ENCODE measurements at regions not wholly inside any gene's neighbourhood (a gene's known extent, or its start where the extent isn't known, plus 50 kb on each side); places are given as distances from the start of the nearest gene placed in this dataset.

DNA sequence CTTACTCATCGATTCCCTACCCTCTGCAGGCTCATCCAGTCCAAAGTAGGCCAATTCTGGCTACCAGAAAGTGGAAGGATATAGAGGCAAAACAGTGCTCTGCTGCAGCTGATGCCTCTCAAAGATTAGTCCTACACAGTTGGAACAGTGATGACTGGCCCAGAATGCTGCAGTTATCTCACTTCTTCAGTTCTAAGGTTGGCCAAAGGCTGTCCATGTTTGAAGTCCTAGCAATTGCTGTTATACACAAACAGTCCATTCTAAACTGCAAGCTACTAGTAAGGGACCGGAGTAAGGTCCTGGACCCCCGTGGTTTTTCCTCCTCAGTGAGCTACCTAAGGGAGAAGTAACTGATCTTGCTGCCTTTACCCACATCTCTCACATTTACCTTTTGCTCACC, 129.1 kb upstream of the NRIP1 start:
- WGBS, result 97% methylated on average over 3 of the region's 3 CpGs
- Histone ChIP-seq H3K27me3 (replicated peaks; ENCODE audit: insufficient read depth) (no peaks in the 10 kb centered on the region), H3K9me3 (no peaks in the 10 kb centered on the region), H3K27ac (no peak overlapping the region), H3K4me3 (no peak overlapping the region), H3K4me1 (replicated peaks) (no peaks in the 10 kb centered on the region), H3K36me3 (no peaks in the 10 kb centered on the region)
- no peak for DNase-seq (ENCODE audit: low spot score)
- TF ChIP-seq, protein P1, sequence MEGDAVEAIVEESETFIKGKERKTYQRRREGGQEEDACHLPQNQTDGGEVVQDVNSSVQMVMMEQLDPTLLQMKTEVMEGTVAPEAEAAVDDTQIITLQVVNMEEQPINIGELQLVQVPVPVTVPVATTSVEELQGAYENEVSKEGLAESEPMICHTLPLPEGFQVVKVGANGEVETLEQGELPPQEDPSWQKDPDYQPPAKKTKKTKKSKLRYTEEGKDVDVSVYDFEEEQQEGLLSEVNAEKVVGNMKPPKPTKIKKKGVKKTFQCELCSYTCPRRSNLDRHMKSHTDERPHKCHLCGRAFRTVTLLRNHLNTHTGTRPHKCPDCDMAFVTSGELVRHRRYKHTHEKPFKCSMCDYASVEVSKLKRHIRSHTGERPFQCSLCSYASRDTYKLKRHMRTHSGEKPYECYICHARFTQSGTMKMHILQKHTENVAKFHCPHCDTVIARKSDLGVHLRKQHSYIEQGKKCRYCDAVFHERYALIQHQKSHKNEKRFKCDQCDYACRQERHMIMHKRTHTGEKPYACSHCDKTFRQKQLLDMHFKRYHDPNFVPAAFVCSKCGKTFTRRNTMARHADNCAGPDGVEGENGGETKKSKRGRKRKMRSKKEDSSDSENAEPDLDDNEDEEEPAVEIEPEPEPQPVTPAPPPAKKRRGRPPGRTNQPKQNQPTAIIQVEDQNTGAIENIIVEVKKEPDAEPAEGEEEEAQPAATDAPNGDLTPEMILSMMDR (IDR thresholded peaks at IDR 0.05), result no peak
- TF ChIP-seq POLR2AphosphoS5 (IDR thresholded peaks at IDR 0.05), result no peak
- TF ChIP-seq POLR2A (IDR thresholded peaks at IDR 0.05), result no peak
- intact Hi-C loops (cut with DNase I), result no loop called here

DNA sequence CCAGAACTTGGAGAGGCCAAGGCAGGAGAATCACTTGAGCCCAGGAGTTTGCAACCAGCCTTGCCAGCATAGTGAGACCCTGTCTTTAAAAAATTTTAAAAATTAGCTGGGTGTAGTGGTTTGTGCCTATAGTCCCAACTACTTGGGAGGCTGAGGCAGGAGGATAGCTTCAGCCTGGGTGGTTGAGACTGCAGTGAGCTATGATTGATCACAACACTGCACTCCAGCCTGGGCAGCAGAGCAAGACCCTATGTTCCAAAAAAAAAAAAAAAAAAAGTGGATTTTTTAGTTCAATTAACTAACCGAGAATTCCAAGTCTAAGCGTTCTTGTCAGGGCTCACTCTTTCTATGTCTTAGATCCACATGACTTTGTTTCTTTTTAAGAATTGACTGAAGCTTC, 130.3 kb upstream of the NRIP1 start:
- intact Hi-C loops (cut with DNase I), result no loop called here
- DNase-seq (ENCODE audit: low spot score), result no peak
- H3K27ac ChIP-seq, result no peak overlapping the region
- WGBS, result 71% methylated on average over 2 of the region's 2 CpGs
- no peak overlapping the region for H3K4me3 ChIP-seq
- H3K9me3 ChIP-seq, result no peaks in the 10 kb centered on the region
- no peaks in the 10 kb centered on the region for H3K27me3 ChIP-seq (replicated peaks; ENCODE audit: insufficient read depth)
- TF ChIP-seq, protein P1 (IDR thresholded peaks at IDR 0.05), result no peak
- TF ChIP-seq POLR2AphosphoS5 (IDR thresholded peaks at IDR 0.05) (no peak), POLR2A (IDR thresholded peaks at IDR 0.05) (no peak)
- no peaks in the 10 kb centered on the region for H3K36me3 ChIP-seq
- no peaks in the 10 kb centered on the region for H3K4me1 ChIP-seq (replicated peaks)

DNA sequence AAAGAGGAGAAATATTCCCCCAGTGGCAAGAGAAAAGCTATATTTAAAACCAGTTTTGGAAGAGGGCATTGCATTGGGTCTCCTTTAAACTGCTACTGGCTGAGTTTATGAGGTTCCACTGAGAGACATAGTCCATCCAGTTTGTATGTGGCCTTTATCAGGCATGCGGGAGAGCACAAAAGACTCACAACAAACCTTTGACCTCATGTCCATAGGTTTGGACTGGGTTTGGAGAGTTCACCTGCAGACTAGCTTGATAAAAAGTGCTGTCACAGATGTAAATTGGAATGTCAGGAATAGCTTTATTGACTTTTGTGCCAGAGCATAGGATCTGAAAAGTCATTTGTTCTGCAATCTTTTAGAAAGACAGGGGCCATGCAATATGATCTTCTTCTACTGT, 131.0 kb upstream of the NRIP1 start:
- intact Hi-C loops (cut with DNase I), result no loop called here

DNA sequence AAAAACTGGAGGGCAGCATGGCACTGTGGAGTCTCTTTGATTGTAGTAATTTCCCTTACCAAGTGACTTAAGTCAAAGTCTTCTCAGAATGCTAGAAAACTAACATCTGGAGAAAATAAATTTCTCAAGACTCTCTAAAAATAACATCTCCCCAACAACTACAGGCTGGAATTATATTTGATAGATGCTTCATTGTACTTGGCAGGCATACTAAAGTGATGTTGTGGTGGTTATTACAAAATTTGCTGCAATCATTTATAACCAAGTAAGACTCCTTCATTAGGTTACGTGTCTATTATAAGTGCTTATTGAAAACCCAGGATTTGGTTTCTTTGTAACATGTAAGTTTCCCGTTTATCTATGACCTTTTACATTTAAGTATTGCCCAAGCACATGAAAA, 132.9 kb upstream of the NRIP1 start:
- H3K9me3 ChIP-seq, result no peaks in the 10 kb centered on the region

More for the DNA sequence above, 131.0 kb upstream of the NRIP1 start:
- 91% methylated on average over 1 of the region's 1 CpG for WGBS
- Histone ChIP-seq H3K4me1 (replicated peaks) (no peaks in the 10 kb centered on the region), H3K27me3 (replicated peaks; ENCODE audit: insufficient read depth) (no peaks in the 10 kb centered on the region), H3K36me3 (no peaks in the 10 kb centered on the region), H3K4me3 (no peak overlapping the region), H3K9me3 (no peaks in the 10 kb centered on the region), H3K27ac (no peak overlapping the region)
- no peak for DNase-seq (ENCODE audit: low spot score)
- TF ChIP-seq POLR2A (IDR thresholded peaks at IDR 0.05) (no peak), POLR2AphosphoS5 (IDR thresholded peaks at IDR 0.05) (no peak)
- TF ChIP-seq, protein P1 (IDR thresholded peaks at IDR 0.05), result no peak

More for the DNA sequence above, 132.9 kb upstream of the NRIP1 start:
- H3K36me3 ChIP-seq, result no peaks in the 10 kb centered on the region
- intact Hi-C loops (cut with DNase I), result no loop called here
- H3K4me3 ChIP-seq, result no peak overlapping the region
- 72% methylated on average over 2 of the region's 2 CpGs for WGBS
- TF ChIP-seq POLR2AphosphoS5 (IDR thresholded peaks at IDR 0.05), result no peak
- TF ChIP-seq, protein P1 (IDR thresholded peaks at IDR 0.05), result no peak
- no peak for TF ChIP-seq POLR2A (IDR thresholded peaks at IDR 0.05)
- H3K4me1 ChIP-seq (replicated peaks), result no peaks in the 10 kb centered on the region
- no peak overlapping the region for H3K27ac ChIP-seq
- no peak for DNase-seq (ENCODE audit: low spot score)
- H3K27me3 ChIP-seq (replicated peaks; ENCODE audit: insufficient read depth), result no peaks in the 10 kb centered on the region

Measured in prostate gland (tissue), 2 donors.